ENCODE measurements at regions not wholly inside any gene's neighbourhood (a gene's known extent, or its start where the extent isn't known, plus 50 kb on each side); places are given as distances from the start of the nearest gene placed in this dataset.

- Histone ChIP-seq H3K36me3 (ENCODE audit: insufficient read depth, low read length) (no peaks in the 10 kb centered on the region), H2AFZ (ENCODE audit: low read length) (no peak overlapping the region), H4K20me1 (ENCODE audit: insufficient read depth, low read length, poor library complexity, severe bottlenecking) (no peaks in the 10 kb centered on the region), H3K4me2 (ENCODE audit: low read depth, low read length, poor library complexity, severe bottlenecking) (no peak overlapping the region), H3K79me2 (ENCODE audit: insufficient read depth, low read length) (no peaks in the 10 kb centered on the region), H3K4me3 (ENCODE audit: low read length, poor library complexity, severe bottlenecking) (no peak overlapping the region), H3K4me1 (ENCODE audit: insufficient read depth, low read length, poor library complexity, severe bottlenecking) (no peaks in the 10 kb centered on the region), H3K9ac (ENCODE audit: low read depth, low read length, poor library complexity, severe bottlenecking) (no peak overlapping the region), H3K9me3 (ENCODE audit: insufficient read depth, low read depth, low read length) (no peaks in the 10 kb centered on the region), H3K27me3 (ENCODE audit: insufficient read depth, low read length, poor library complexity, severe bottlenecking) (no peaks in the 10 kb centered on the region), H3F3A (ENCODE audit: low read depth) (no peaks in the 10 kb centered on the region), H3K9me2 (replicated peaks; ENCODE audit: low read depth, low read length) (no peaks in the 10 kb centered on the region)
- TF ChIP-seq EZH2phosphoT487 (IDR thresholded peaks at IDR 0.05; ENCODE audit: borderline replicate concordance): no peak
- TF ChIP-seq, protein P1, sequence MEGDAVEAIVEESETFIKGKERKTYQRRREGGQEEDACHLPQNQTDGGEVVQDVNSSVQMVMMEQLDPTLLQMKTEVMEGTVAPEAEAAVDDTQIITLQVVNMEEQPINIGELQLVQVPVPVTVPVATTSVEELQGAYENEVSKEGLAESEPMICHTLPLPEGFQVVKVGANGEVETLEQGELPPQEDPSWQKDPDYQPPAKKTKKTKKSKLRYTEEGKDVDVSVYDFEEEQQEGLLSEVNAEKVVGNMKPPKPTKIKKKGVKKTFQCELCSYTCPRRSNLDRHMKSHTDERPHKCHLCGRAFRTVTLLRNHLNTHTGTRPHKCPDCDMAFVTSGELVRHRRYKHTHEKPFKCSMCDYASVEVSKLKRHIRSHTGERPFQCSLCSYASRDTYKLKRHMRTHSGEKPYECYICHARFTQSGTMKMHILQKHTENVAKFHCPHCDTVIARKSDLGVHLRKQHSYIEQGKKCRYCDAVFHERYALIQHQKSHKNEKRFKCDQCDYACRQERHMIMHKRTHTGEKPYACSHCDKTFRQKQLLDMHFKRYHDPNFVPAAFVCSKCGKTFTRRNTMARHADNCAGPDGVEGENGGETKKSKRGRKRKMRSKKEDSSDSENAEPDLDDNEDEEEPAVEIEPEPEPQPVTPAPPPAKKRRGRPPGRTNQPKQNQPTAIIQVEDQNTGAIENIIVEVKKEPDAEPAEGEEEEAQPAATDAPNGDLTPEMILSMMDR (conservative IDR thresholded peaks at IDR 0.05; ENCODE audit: low read length): no peak
Measured at GRCh38 chr5:91491229-91491628, 108.1 kb upstream of the ARRDC3 start.

GRCh38 chr5:91490316-91490715 is 107.2 kb upstream of the ARRDC3 start:
- Histone ChIP-seq H3K4me2 (ENCODE audit: low read depth, low read length, poor library complexity, severe bottlenecking) (no peak overlapping the region), H2AFZ (ENCODE audit: low read length) (no peak overlapping the region), H3K4me3 (ENCODE audit: low read length, poor library complexity, severe bottlenecking) (no peak overlapping the region), H3K79me2 (ENCODE audit: insufficient read depth, low read length) (no peaks in the 10 kb centered on the region), H3K9ac (ENCODE audit: low read depth, low read length, poor library complexity, severe bottlenecking) (no peak overlapping the region), H3F3A (ENCODE audit: low read depth) (no peaks in the 10 kb centered on the region), H3K27me3 (ENCODE audit: insufficient read depth, low read length, poor library complexity, severe bottlenecking) (no peaks in the 10 kb centered on the region), H3K9me2 (replicated peaks; ENCODE audit: low read depth, low read length) (no peaks in the 10 kb centered on the region), H3K4me1 (ENCODE audit: insufficient read depth, low read length, poor library complexity, severe bottlenecking) (no peaks in the 10 kb centered on the region), H3K36me3 (ENCODE audit: insufficient read depth, low read length) (no peaks in the 10 kb centered on the region), H3K9me3 (ENCODE audit: insufficient read depth, low read depth, low read length) (no peaks in the 10 kb centered on the region), H4K20me1 (ENCODE audit: insufficient read depth, low read length, poor library complexity, severe bottlenecking) (no peaks in the 10 kb centered on the region)
- TF ChIP-seq, protein P1 (conservative IDR thresholded peaks at IDR 0.05; ENCODE audit: low read length): no peak

DNA sequence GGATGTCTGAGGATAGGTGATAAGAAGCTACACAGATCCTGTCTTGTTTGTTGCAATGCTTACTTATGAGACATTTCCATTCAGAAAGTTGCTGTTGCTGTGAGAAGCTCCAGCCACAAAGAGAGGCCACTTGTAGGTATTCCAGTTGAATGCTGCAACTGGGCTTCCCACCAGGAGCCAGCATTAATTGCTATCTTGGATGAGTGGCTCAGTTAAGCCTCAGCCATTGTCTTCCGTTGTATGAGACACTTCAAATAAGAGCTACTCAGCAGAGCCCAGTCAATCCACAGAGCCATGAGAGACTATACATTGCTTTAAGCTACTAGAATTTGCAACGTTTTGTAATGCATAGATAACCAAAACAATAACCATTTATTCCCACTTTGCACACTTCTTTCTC is 104.3 kb upstream of the ARRDC3 start:
- Histone ChIP-seq H3K4me3 (ENCODE audit: low read length, poor library complexity, severe bottlenecking) (no peak overlapping the region), H3K36me3 (ENCODE audit: insufficient read depth, low read length) (no peaks in the 10 kb centered on the region), H3K79me2 (ENCODE audit: insufficient read depth, low read length) (no peaks in the 10 kb centered on the region)

More for the DNA sequence above, 104.3 kb upstream of the ARRDC3 start:
- H3K4me1 ChIP-seq (ENCODE audit: insufficient read depth, low read length, poor library complexity, severe bottlenecking): no peaks in the 10 kb centered on the region
- TF ChIP-seq, protein P1 (conservative IDR thresholded peaks at IDR 0.05; ENCODE audit: low read length): no peak
- no peak for TF ChIP-seq EZH2phosphoT487 (IDR thresholded peaks at IDR 0.05; ENCODE audit: borderline replicate concordance)
- no peak overlapping the region for H2AFZ ChIP-seq (ENCODE audit: low read length)
- no peaks in the 10 kb centered on the region for H3K9me2 ChIP-seq (replicated peaks; ENCODE audit: low read depth, low read length)
- H4K20me1 ChIP-seq (ENCODE audit: insufficient read depth, low read length, poor library complexity, severe bottlenecking): no peaks in the 10 kb centered on the region
- H3K9me3 ChIP-seq (ENCODE audit: insufficient read depth, low read depth, low read length): no peaks in the 10 kb centered on the region
- H3F3A ChIP-seq (ENCODE audit: low read depth): no peaks in the 10 kb centered on the region
- H3K9ac ChIP-seq (ENCODE audit: low read depth, low read length, poor library complexity, severe bottlenecking): no peak overlapping the region
- H3K4me2 ChIP-seq (ENCODE audit: low read depth, low read length, poor library complexity, severe bottlenecking): no peak overlapping the region
- H3K27me3 ChIP-seq (ENCODE audit: insufficient read depth, low read length, poor library complexity, severe bottlenecking): no peaks in the 10 kb centered on the region

All from Loucy (cell line).